SHP77 (cell line): ENCODE measurements at regions not wholly inside any gene's neighbourhood (a gene's known extent, or its start where the extent isn't known, plus 50 kb on each side); places are given as distances from the start of the nearest gene placed in this dataset.

Source experiments
- DNase-seq, 2 experiments: peaks; one replicate each; lab custom pipeline; 2025; lab: John Stamatoyannopoulos, UW

GRCh38 chr2:66849153-66849755 is 414.3 kb downstream of the MEIS1 start:
- no peak for DNase-seq

- DNase-seq = no peak
These were observed 415.5 kb downstream of the MEIS1 start for GRCh38 chr2:66850376-66850775.

GRCh38 chr2:66851449-66851872 is 416.5 kb downstream of the MEIS1 start:
- DNase-seq = no peak

GRCh38 chr2:66852953-66853352 is 418.0 kb downstream of the MEIS1 start:
- no peak for DNase-seq

- DNase-seq = peak in 1 of 2 experiments; percentile 15
These were observed 418.7 kb downstream of the MEIS1 start for GRCh38 chr2:66853585-66853984.

GRCh38 chr2:66854298-66854697 is 419.4 kb downstream of the MEIS1 start:
- DNase-seq = no peak

GRCh38 chr2:66862885-66863650 is 428.1 kb downstream of the MEIS1 start:
- no peak for DNase-seq

- DNase-seq = no peak
These were observed 430.2 kb downstream of the MEIS1 start for GRCh38 chr2:66865161-66865560.

- no peak for DNase-seq
These were observed 431.6 kb downstream of the MEIS1 start for GRCh38 chr2:66866331-66867062.

- DNase-seq = no peak
These were observed 432.1 kb downstream of the MEIS1 start for GRCh38 chr2:66867063-66867441.

- DNase-seq = no peak
These were observed 434.2 kb downstream of the MEIS1 start for GRCh38 chr2:66869076-66869475.

- DNase-seq = no peak
These were observed 437.4 kb downstream of the MEIS1 start for GRCh38 chr2:66872081-66872985.

- DNase-seq = no peak
These were observed 438.2 kb downstream of the MEIS1 start for GRCh38 chr2:66872986-66873754.

GRCh38 chr2:66874411-66874810 is 439.5 kb downstream of the MEIS1 start:
- DNase-seq = no peak

GRCh38 chr2:66875941-66876462 is 441.1 kb downstream of the MEIS1 start:
- no peak for DNase-seq

GRCh38 chr2:66885775-66886383 is 451.0 kb downstream of the MEIS1 start:
- DNase-seq = no peak

GRCh38 chr2:66888246-66888645 is 453.3 kb downstream of the MEIS1 start:
- DNase-seq = no peak

- DNase-seq = no peak
These were observed 454.1 kb downstream of the MEIS1 start for GRCh38 chr2:66888791-66889631.

GRCh38 chr2:66889632-66889882 is 454.6 kb downstream of the MEIS1 start:
- no peak for DNase-seq
